GM23338 (cell line): ENCODE measurements at regions not wholly inside any gene's neighbourhood (a gene's known extent, or its start where the extent isn't known, plus 50 kb on each side); places are given as distances from the start of the nearest gene placed in this dataset.

Source experiments
- ATAC-seq: fragments of 200-7000 bp; cut with Tn5 transposase; 3 replicates; pipeline ENCODE4 v1.9.1; 2020
- DNase-seq: peaks from one replicate; pipeline ENCODE4 v3.0.0-alpha.2; 2015; ENCODE audit warnings: low spot score
- H2AFZ ChIP-seq: fragments of 200-600 bp; sonication (generic); 2 replicates; pipeline ENCODE4 v1.8.0; 2016; ENCODE audit warnings: antibody characterized with exemption, mild to moderate bottlenecking, moderate library complexity
- H3F3A ChIP-seq: fragments of 200-600 bp; sonication (generic); replicated peaks from 2 replicates; pipeline ENCODE4 v1.8.0; 2017; ENCODE audit warnings: antibody characterized with exemption, mixed run types, low read depth
- H3K27ac ChIP-seq: fragments of 200-600 bp; sonication (generic); 2 replicates; pipeline ENCODE4 v1.6.1; 2016; ENCODE audit warnings: low read depth
- H3K27me3 ChIP-seq: fragments of 200-600 bp; sonication (generic); 2 replicates; pipeline ENCODE4 v1.8.0; 2016; ENCODE audit warnings: mild to moderate bottlenecking, mixed run types, moderate library complexity; ENCODE audit not compliant: insufficient read depth
- H3K36me3 ChIP-seq: fragments of 200-600 bp; sonication (generic); 2 replicates; pipeline ENCODE4 v1.8.0; 2016; ENCODE audit warnings: mild to moderate bottlenecking; ENCODE audit not compliant: insufficient read depth
- H3K4me1 ChIP-seq: fragments of 200-600 bp; sonication (generic); 2 replicates; pipeline ENCODE4 v1.8.0; 2016; ENCODE audit warnings: mild to moderate bottlenecking, moderate library complexity; ENCODE audit not compliant: insufficient read depth
- H3K4me2 ChIP-seq: fragments of 200-600 bp; sonication (generic); 2 replicates; pipeline ENCODE4 v1.7.1; 2017; ENCODE audit warnings: mixed run types
- H3K4me3 ChIP-seq: fragments of 200-600 bp; sonication (generic); 2 replicates; pipeline ENCODE4 v1.6.1; 2016; ENCODE audit warnings: mixed run types
- H3K79me2 ChIP-seq: fragments of 200-600 bp; sonication (generic); replicated peaks from 2 replicates; pipeline ENCODE4 v1.8.0; 2017; ENCODE audit warnings: mild to moderate bottlenecking; ENCODE audit not compliant: insufficient read depth
- H3K9me2 ChIP-seq: fragments of 200-600 bp; sonication (generic); 2 replicates; pipeline ENCODE4 v1.8.0; 2017; ENCODE audit not compliant: insufficient read depth
- H4K20me1 ChIP-seq: fragments of 200-600 bp; sonication (generic); replicated peaks from 2 replicates; pipeline ENCODE4 v1.8.0; 2017; ENCODE audit warnings: mild to moderate bottlenecking; ENCODE audit not compliant: insufficient read depth
- H3K27ac Mint-ChIP-seq: 2 replicates; pipeline ENCODE4 v1.8.0; 2020; ENCODE audit warnings: inconsistent platforms, mild to moderate bottlenecking, moderate library complexity, mixed read lengths
- H3K27me3 Mint-ChIP-seq: 3 replicates; pipeline ENCODE4 v1.8.0; 2022; ENCODE audit warnings: low read depth, mild to moderate bottlenecking, moderate library complexity, mixed read lengths, inconsistent platforms; ENCODE audit not compliant: insufficient read depth, poor library complexity
- H3K36me3 Mint-ChIP-seq: 3 replicates; pipeline ENCODE4 v1.8.0; 2021; ENCODE audit warnings: low read depth, mild to moderate bottlenecking, inconsistent platforms, moderate library complexity, mixed read lengths
- H3K4me1 Mint-ChIP-seq: 3 replicates; pipeline ENCODE4 v1.8.0; 2020; ENCODE audit warnings: mild to moderate bottlenecking, inconsistent platforms, mixed read lengths
- H3K4me3 Mint-ChIP-seq: 3 replicates; pipeline ENCODE4 v1.8.0; 2021; ENCODE audit warnings: moderate library complexity, mild to moderate bottlenecking, inconsistent platforms, mixed read lengths
- H3K9me3 Mint-ChIP-seq: 3 replicates; pipeline ENCODE4 v1.8.0; 2020; ENCODE audit warnings: moderate library complexity, mild to moderate bottlenecking, inconsistent platforms, mixed read lengths
- CREB1 ChIP-seq: fragments of 250-450 bp; sonication (Bioruptor Pico); IDR thresholded peaks from 2 replicates; pipeline ENCODE4 v1.5.0; 2020; ENCODE audit warnings: low read depth, mild to moderate bottlenecking, moderate library complexity
- EZH2 ChIP-seq: fragments of 200-600 bp; sonication (generic); IDR thresholded peaks from one replicate; pipeline ENCODE4 v1.8.0; 2017; ENCODE audit warnings: antibody characterized with exemption, mild to moderate bottlenecking, low read depth; ENCODE audit not compliant: unreplicated experiment
- EZH2phosphoT487 ChIP-seq: fragments of 200-600 bp; sonication (generic); IDR thresholded peaks from one replicate; pipeline ENCODE4 v1.8.1; 2018; ENCODE audit warnings: antibody characterized with exemption; ENCODE audit not compliant: unreplicated experiment
- JUNB ChIP-seq: IDR thresholded peaks from one replicate; pipeline ENCODE4 v1.6.1; 2016; ENCODE audit warnings: antibody characterized with exemption; ENCODE audit not compliant: unreplicated experiment
- NANOG ChIP-seq: IDR thresholded peaks from 2 replicates; pipeline ENCODE4 v1.6.1; 2016; ENCODE audit warnings: antibody characterized with exemption, borderline replicate concordance
- POLR2AphosphoS5 ChIP-seq: IDR thresholded peaks from 2 replicates; pipeline ENCODE4 v1.6.1; 2016; ENCODE audit warnings: antibody characterized with exemption, low read depth
- STAT1 ChIP-seq: IDR thresholded peaks from one replicate; pipeline ENCODE4 v1.6.1; 2016; ENCODE audit warnings: antibody characterized with exemption; ENCODE audit not compliant: unreplicated experiment
- ZNF114 ChIP-seq: fragments of 250-450 bp; sonication (Bioruptor Pico); IDR thresholded peaks from 2 replicates; pipeline ENCODE4 v1.5.0; 2020; ENCODE audit warnings: mild to moderate bottlenecking, moderate library complexity
- TF ChIP-seq, protein P1 (sequence below): IDR thresholded peaks from one replicate; pipeline ENCODE4 v1.6.1; 2018; ENCODE audit warnings: antibody characterized with exemption; ENCODE audit not compliant: unreplicated experiment
- TF ChIP-seq, protein P2 (sequence below): IDR thresholded peaks from 2 replicates; pipeline ENCODE4 v1.6.1; 2016; ENCODE audit warnings: antibody characterized with exemption
- TF ChIP-seq, protein P3 (sequence below): fragments of 250-450 bp; sonication (Bioruptor Pico); IDR thresholded peaks from 2 replicates; pipeline ENCODE4 v1.5.0; 2020; ENCODE audit warnings: mild to moderate bottlenecking, moderate library complexity

DNA sequence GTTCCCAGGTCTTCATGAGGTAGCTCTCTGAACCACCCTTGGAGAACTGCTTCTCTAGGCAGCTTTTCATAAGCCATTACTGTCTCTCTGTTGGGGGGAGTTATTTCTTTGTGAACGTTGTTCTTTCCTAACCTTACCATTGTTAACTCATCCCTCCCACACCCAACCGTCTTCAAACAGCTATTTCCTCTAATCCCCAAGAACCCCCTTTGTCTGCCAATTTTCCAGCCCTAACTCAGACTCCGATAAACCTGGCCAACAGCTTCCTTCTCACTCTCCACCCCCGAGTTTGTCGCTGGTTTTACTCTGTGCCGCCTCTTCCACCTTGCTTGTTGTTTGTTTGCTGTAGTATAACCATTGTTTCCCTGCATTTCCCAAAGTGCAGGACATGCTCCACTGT, 131.5 kb downstream of the CCDC34 start (continued):
- TF ChIP-seq, protein P1, sequence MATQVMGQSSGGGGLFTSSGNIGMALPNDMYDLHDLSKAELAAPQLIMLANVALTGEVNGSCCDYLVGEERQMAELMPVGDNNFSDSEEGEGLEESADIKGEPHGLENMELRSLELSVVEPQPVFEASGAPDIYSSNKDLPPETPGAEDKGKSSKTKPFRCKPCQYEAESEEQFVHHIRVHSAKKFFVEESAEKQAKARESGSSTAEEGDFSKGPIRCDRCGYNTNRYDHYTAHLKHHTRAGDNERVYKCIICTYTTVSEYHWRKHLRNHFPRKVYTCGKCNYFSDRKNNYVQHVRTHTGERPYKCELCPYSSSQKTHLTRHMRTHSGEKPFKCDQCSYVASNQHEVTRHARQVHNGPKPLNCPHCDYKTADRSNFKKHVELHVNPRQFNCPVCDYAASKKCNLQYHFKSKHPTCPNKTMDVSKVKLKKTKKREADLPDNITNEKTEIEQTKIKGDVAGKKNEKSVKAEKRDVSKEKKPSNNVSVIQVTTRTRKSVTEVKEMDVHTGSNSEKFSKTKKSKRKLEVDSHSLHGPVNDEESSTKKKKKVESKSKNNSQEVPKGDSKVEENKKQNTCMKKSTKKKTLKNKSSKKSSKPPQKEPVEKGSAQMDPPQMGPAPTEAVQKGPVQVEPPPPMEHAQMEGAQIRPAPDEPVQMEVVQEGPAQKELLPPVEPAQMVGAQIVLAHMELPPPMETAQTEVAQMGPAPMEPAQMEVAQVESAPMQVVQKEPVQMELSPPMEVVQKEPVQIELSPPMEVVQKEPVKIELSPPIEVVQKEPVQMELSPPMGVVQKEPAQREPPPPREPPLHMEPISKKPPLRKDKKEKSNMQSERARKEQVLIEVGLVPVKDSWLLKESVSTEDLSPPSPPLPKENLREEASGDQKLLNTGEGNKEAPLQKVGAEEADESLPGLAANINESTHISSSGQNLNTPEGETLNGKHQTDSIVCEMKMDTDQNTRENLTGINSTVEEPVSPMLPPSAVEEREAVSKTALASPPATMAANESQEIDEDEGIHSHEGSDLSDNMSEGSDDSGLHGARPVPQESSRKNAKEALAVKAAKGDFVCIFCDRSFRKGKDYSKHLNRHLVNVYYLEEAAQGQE: no peak
- no peak for TF ChIP-seq CREB1 (CRISPR knock-in tag)
- TF ChIP-seq, protein P2, sequence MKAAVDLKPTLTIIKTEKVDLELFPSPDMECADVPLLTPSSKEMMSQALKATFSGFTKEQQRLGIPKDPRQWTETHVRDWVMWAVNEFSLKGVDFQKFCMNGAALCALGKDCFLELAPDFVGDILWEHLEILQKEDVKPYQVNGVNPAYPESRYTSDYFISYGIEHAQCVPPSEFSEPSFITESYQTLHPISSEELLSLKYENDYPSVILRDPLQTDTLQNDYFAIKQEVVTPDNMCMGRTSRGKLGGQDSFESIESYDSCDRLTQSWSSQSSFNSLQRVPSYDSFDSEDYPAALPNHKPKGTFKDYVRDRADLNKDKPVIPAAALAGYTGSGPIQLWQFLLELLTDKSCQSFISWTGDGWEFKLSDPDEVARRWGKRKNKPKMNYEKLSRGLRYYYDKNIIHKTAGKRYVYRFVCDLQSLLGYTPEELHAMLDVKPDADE: no peak
- no peak for TF ChIP-seq JUNB
- TF ChIP-seq STAT1: no peak
- TF ChIP-seq NANOG: no peak
- TF ChIP-seq EZH2phosphoT487: no peak
- no peak for TF ChIP-seq EZH2

DNA sequence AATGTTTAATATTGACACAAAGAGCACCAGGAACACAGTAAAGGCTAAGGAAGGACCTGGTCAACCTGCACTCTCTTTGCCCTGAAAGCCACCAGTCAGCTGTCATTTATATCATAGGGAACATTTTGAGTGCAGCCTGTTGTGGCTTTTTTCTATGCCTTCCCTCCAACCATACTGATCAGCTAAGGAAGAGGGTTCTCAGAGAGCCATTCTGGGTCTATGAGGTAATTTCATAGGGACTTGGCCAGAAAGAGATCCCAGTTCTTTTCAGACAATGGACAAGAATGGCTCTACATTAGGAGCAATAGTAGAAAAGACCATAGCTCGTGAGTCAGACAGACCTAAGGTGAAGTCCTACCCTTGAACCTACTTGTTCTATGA, 132.8 kb downstream of the CCDC34 start:
- no peak for ATAC-seq
- Histone ChIP-seq H3K79me2 (no peaks in the 10 kb centered on the region), H3K27ac (no peak overlapping the region), H3K4me2 (no peak overlapping the region), H4K20me1 (no peaks in the 10 kb centered on the region), H3K9me2 (no peaks in the 10 kb centered on the region; the same call in 1 of the 2 replicates), H3K4me1 (peaks cover 12% of the 10 kb centered on the region), H3F3A (no peaks in the 10 kb centered on the region), H3K36me3 (no peaks in the 10 kb centered on the region), H3K4me3 (no peak overlapping the region), H2AFZ (no peak overlapping the region), H3K27me3 (no peaks in the 10 kb centered on the region)
- peaks cover 5% of the 10 kb centered on the region; the same call in 2 of the 3 replicates for H3K9me3 Mint-ChIP-seq
- no peak overlapping the region for H3K27ac Mint-ChIP-seq
- H3K4me1 Mint-ChIP-seq: peaks cover 33% of the 10 kb centered on the region
- no peaks in the 10 kb centered on the region for H3K36me3 Mint-ChIP-seq
- no peak overlapping the region for H3K4me3 Mint-ChIP-seq
- H3K27me3 Mint-ChIP-seq: no peaks in the 10 kb centered on the region
- DNase-seq: no peak
- TF ChIP-seq POLR2AphosphoS5 (no peak), STAT1 (no peak), EZH2phosphoT487 (no peak), ZNF114 (no peak), EZH2 (no peak), CREB1 (CRISPR knock-in tag) (no peak), NANOG (no peak), JUNB (no peak)
- TF ChIP-seq, protein P2: no peak
- TF ChIP-seq, protein P3, sequence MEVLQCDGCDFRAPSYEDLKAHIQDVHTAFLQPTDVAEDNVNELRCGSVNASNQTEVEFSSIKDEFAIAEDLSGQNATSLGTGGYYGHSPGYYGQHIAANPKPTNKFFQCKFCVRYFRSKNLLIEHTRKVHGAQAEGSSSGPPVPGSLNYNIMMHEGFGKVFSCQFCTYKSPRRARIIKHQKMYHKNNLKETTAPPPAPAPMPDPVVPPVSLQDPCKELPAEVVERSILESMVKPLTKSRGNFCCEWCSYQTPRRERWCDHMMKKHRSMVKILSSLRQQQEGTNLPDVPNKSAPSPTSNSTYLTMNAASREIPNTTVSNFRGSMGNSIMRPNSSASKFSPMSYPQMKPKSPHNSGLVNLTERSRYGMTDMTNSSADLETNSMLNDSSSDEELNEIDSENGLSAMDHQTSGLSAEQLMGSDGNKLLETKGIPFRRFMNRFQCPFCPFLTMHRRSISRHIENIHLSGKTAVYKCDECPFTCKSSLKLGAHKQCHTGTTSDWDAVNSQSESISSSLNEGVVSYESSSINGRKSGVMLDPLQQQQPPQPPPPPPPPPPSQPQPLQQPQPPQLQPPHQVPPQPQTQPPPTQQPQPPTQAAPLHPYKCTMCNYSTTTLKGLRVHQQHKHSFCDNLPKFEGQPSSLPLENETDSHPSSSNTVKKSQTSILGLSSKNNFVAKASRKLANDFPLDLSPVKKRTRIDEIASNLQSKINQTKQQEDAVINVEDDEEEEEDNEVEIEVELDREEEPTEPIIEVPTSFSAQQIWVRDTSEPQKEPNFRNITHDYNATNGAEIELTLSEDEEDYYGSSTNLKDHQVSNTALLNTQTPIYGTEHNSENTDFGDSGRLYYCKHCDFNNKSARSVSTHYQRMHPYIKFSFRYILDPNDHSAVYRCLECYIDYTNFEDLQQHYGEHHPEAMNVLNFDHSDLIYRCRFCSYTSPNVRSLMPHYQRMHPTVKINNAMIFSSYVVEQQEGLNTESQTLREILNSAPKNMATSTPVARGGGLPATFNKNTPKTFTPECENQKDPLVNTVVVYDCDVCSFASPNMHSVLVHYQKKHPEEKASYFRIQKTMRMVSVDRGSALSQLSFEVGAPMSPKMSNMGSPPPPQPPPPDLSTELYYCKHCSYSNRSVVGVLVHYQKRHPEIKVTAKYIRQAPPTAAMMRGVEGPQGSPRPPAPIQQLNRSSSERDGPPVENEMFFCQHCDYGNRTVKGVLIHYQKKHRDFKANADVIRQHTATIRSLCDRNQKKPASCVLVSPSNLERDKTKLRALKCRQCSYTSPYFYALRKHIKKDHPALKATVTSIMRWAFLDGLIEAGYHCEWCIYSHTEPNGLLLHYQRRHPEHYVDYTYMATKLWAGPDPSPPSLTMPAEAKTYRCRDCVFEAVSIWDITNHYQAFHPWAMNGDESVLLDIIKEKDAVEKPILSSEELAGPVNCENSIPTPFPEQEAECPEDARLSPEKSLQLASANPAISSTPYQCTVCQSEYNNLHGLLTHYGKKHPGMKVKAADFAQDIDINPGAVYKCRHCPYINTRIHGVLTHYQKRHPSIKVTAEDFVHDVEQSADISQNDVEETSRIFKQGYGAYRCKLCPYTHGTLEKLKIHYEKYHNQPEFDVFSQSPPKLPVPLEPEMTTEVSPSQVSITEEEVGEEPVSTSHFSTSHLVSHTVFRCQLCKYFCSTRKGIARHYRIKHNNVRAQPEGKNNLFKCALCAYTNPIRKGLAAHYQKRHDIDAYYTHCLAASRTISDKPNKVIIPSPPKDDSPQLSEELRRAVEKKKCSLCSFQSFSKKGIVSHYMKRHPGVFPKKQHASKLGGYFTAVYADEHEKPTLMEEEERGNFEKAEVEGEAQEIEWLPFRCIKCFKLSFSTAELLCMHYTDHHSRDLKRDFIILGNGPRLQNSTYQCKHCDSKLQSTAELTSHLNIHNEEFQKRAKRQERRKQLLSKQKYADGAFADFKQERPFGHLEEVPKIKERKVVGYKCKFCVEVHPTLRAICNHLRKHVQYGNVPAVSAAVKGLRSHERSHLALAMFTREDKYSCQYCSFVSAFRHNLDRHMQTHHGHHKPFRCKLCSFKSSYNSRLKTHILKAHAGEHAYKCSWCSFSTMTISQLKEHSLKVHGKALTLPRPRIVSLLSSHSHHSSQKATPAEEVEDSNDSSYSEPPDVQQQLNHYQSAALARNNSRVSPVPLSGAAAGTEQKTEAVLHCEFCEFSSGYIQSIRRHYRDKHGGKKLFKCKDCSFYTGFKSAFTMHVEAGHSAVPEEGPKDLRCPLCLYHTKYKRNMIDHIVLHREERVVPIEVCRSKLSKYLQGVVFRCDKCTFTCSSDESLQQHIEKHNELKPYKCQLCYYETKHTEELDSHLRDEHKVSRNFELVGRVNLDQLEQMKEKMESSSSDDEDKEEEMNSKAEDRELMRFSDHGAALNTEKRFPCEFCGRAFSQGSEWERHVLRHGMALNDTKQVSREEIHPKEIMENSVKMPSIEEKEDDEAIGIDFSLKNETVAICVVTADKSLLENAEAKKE (CRISPR knock-in tag): no peak
